ENCODE measurements at regions not wholly inside any gene's neighbourhood (a gene's known extent, or its start where the extent isn't known, plus 50 kb on each side); places are given as distances from the start of the nearest gene placed in this dataset.

- no peak for DNase-seq
Observed at GRCh38 chr1:82220754-82221153, 420.0 kb downstream of the ADGRL2 start.

- DNase-seq: no peak
Observed at GRCh38 chr1:82219841-82220240, 419.1 kb downstream of the ADGRL2 start.

GRCh38 chr1:82218846-82219245 lies 418.1 kb downstream of the ADGRL2 start:
- DNase-seq: no peak

- DNase-seq: no peak
Observed at GRCh38 chr1:82215853-82216175, 415.1 kb downstream of the ADGRL2 start.

GRCh38 chr1:82215056-82215852 lies 414.5 kb downstream of the ADGRL2 start:
- no peak for DNase-seq

GRCh38 chr1:82214606-82215005 lies 413.9 kb downstream of the ADGRL2 start:
- no peak for DNase-seq

GRCh38 chr1:82197606-82198005 lies 396.9 kb downstream of the ADGRL2 start:
- DNase-seq: no peak

- DNase-seq: no peak
Observed at GRCh38 chr1:82195245-82195644, 394.5 kb downstream of the ADGRL2 start.

- DNase-seq: no peak
Observed at GRCh38 chr1:82185084-82185483, 384.4 kb downstream of the ADGRL2 start.

GRCh38 chr1:82181846-82182245 lies 381.1 kb downstream of the ADGRL2 start:
- DNase-seq: no peak

- DNase-seq: no peak
Observed at GRCh38 chr1:82179131-82179530, 378.4 kb downstream of the ADGRL2 start.

- no peak for DNase-seq
Observed at GRCh38 chr1:82177192-82177591, 376.5 kb downstream of the ADGRL2 start.

GRCh38 chr1:82171955-82172354 lies 371.2 kb downstream of the ADGRL2 start:
- no peak for DNase-seq

GRCh38 chr1:82168482-82168881 lies 367.7 kb downstream of the ADGRL2 start:
- no peak for DNase-seq

GRCh38 chr1:82165304-82165703 lies 364.6 kb downstream of the ADGRL2 start:
- DNase-seq: no peak

- no peak for DNase-seq
Observed at GRCh38 chr1:82162486-82163420, 362.0 kb downstream of the ADGRL2 start.

- DNase-seq: no peak
Observed at GRCh38 chr1:82161700-82162141, 361.0 kb downstream of the ADGRL2 start.

- DNase-seq: no peak
Observed at GRCh38 chr1:82160903-82161302, 360.2 kb downstream of the ADGRL2 start.

- no peak for DNase-seq
Observed at GRCh38 chr1:82160036-82160435, 359.3 kb downstream of the ADGRL2 start.

- DNase-seq: no peak
Observed at GRCh38 chr1:82158981-82159380, 358.2 kb downstream of the ADGRL2 start.

- no peak for DNase-seq
Observed at GRCh38 chr1:82154219-82154970, 353.7 kb downstream of the ADGRL2 start.

- DNase-seq: no peak
Observed at GRCh38 chr1:82153752-82154151, 353.0 kb downstream of the ADGRL2 start.

GRCh38 chr1:82153272-82153629 lies 352.5 kb downstream of the ADGRL2 start:
- no peak for DNase-seq
